Coronary artery (tissue), 2 donors: ENCODE measurements at regions not wholly inside any gene's neighbourhood (a gene's known extent, or its start where the extent isn't known, plus 50 kb on each side); places are given as distances from the start of the nearest gene placed in this dataset.

Experiments
- DNase-seq: peaks from one replicate; pipeline ENCODE4 v3.0.0-alpha.2; 2017; ENCODE audit warnings: low spot score
- H3K27ac ChIP-seq, 2 donors: fragments of 200-600 bp; sonication (generic); one replicate each; pipeline ENCODE4 v1.5.1; 2016 to 2019
- H3K4me3 ChIP-seq: fragments of 200-600 bp; sonication (generic); 2 replicates; pipeline ENCODE4 v1.5.1; 2016; ENCODE audit warnings: mild to moderate bottlenecking, moderate library complexity
- CTCF ChIP-seq: fragments of 200-600 bp; sonication (generic); IDR thresholded peaks from one replicate; pipeline ENCODE4 v1.5.1; 2019; ENCODE audit warnings: antibody characterized with exemption

- no peak for TF ChIP-seq CTCF
- Histone ChIP-seq H3K27ac (no peak overlapping the region), H3K4me3 (no peak overlapping the region)
- no peak for DNase-seq
Measured at GRCh38 chr18:41545091-41545888, 409.7 kb upstream of the PIK3C3 start.

DNA sequence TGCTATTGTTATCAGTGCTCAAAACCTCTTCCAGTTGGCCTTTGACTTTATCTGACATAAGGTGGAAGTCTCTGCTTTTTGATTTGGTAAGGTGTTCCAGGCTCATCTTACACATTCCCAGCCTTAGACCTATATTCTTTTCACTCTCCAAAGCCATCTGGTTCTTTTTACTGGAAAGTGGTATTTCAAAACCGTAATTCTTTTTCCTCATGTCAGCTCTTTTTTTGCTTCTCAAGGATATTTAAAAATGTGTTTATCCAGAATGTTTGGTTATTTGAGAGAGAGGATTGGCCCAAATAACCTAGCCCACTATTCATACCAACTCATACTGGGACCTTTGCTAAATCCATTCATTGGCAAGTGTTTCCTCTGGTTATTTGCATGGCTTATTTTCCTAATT is 411.2 kb upstream of the PIK3C3 start:
- DNase-seq, result no peak
- Histone ChIP-seq H3K4me3 (no peak overlapping the region), H3K27ac (no peak overlapping the region)
- no peak for TF ChIP-seq CTCF

GRCh38 chr18:41540237-41540871 is 414.7 kb upstream of the PIK3C3 start:
- no peak overlapping the region for H3K27ac ChIP-seq
- no peak overlapping the region for H3K4me3 ChIP-seq
- no peak for DNase-seq
- TF ChIP-seq CTCF, result no peak

GRCh38 chr18:41538751-41539150 is 416.3 kb upstream of the PIK3C3 start:
- no peak overlapping the region for H3K4me3 ChIP-seq
- no peak overlapping the region for H3K27ac ChIP-seq
- no peak for TF ChIP-seq CTCF
- DNase-seq, result no peak

DNA sequence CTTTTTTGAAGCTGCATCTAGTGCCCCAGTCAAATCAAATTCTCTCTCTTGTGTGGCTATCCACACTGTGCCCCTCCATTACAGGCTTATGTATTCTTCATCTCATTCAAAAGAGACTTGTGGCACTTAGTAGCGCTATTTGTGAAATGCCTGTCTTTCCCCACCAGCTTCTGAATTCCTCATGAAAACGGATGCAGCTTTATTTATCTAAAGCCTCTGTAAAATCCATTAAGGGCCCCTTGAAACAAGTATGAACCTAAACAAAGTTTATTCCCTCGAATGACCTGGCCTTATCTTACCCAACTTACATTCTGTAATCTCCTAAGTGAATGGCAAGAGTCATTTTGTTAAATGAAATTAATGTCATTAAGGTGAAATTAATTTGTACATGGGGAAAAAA is 417.4 kb upstream of the PIK3C3 start:
- DNase-seq, result no peak
- no peak for TF ChIP-seq CTCF
- Histone ChIP-seq H3K4me3 (no peak overlapping the region), H3K27ac (no peak overlapping the region)

DNA sequence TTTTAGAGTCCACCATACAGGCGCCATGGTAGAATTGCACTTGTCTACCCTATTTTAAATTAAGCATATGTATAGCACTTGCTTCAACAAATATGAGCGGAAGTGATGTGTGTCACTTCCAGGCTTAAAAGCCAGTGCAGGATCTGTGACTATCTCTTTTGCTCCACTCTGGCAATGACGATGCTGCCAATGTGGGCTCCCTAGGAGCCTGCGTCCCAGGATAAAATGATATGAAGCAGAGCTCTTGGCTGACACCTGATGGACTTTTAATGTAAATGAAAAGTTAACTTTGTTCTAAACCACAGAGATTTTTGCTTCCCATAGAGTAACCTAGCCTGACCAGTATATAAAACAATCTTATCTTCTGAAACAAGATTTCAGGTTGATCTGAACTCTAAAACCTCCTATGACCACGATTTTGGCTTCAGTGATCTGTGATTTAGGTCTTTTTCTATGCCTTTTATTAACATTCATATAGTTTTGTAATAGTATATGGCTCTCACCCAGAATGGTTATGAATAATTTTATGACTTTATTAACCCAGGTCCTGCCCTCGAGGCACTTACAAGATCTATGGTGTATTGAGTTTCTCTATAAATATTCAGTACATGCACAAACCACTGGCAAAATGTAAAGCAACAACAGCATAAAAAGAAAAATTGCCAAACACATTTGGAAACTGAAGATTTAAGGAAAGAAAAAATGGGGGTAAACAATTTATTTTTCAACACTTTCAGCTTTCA is 422.5 kb upstream of the PIK3C3 start:
- TF ChIP-seq CTCF, result no peak
- Histone ChIP-seq H3K4me3 (no peak overlapping the region), H3K27ac (no peak overlapping the region)
- no peak for DNase-seq
